Smooth muscle cell (in vitro differentiated cells): ENCODE measurements at regions not wholly inside any gene's neighbourhood (a gene's known extent, or its start where the extent isn't known, plus 50 kb on each side); places are given as distances from the start of the nearest gene placed in this dataset.
"Not testable (repeated sequence)": the region's sequence is repeated elsewhere in the genome, so short reads cannot be mapped to it uniquely, and the experiment has no call there.

Experiments
- DNase-seq: peaks from one replicate; lab custom pipeline; 2025; ENCODE audit not compliant: unreplicated experiment; lab: John Stamatoyannopoulos, UW
- H2AFZ ChIP-seq: fragments of 200-600 bp; sonication (generic); 2 replicates; pipeline ENCODE4 v1.6.0; 2016; ENCODE audit warnings: antibody characterized with exemption, low read depth, mild to moderate bottlenecking
- H3F3A ChIP-seq: fragments of 200-600 bp; sonication (generic); 2 replicates; pipeline ENCODE4 v1.6.0; 2017; ENCODE audit warnings: antibody characterized with exemption, low read depth
- H3K27ac ChIP-seq: fragments of 200-600 bp; sonication (generic); 2 replicates; pipeline ENCODE4 v1.5.1; 2016; ENCODE audit warnings: low read depth, mild to moderate bottlenecking
- H3K27me3 ChIP-seq: fragments of 200-600 bp; sonication (generic); 2 replicates; pipeline ENCODE4 v1.6.1; 2016; ENCODE audit warnings: low read depth, mild to moderate bottlenecking
- H3K36me3 ChIP-seq: fragments of 200-600 bp; sonication (generic); 2 replicates; pipeline ENCODE4 v1.5.1; 2016; ENCODE audit warnings: low read depth
- H3K4me1 ChIP-seq: fragments of 200-600 bp; sonication (generic); 2 replicates; pipeline ENCODE4 v1.5.1; 2016; ENCODE audit warnings: low read depth
- H3K4me2 ChIP-seq: fragments of 200-600 bp; sonication (generic); 2 replicates; pipeline ENCODE4 v1.6.0; 2016; ENCODE audit warnings: mild to moderate bottlenecking
- H3K4me3 ChIP-seq: fragments of 200-600 bp; sonication (generic); 2 replicates; pipeline ENCODE4 v1.5.1; 2016; ENCODE audit warnings: mild to moderate bottlenecking
- H3K79me2 ChIP-seq: fragments of 200-600 bp; sonication (generic); 2 replicates; pipeline ENCODE4 v1.6.0; 2016; ENCODE audit warnings: low read depth, mild to moderate bottlenecking
- H3K9ac ChIP-seq: fragments of 200-600 bp; sonication (generic); 2 replicates; pipeline ENCODE4 v1.6.0; 2016; ENCODE audit warnings: low read depth
- H3K9me3 ChIP-seq: fragments of 200-600 bp; sonication (generic); replicated peaks from 2 replicates; pipeline ENCODE4 v1.5.1; 2016; ENCODE audit warnings: low read depth
- H4K20me1 ChIP-seq: fragments of 200-600 bp; sonication (generic); 2 replicates; pipeline ENCODE4 v1.6.0; 2016; ENCODE audit warnings: low read depth
- WGBS: methylation state at CpG from one replicate; pipeline ENCODE4 v1.1.7; 2016; ENCODE audit warnings: low lambda C conversion rate; 5-methylcytosine and 5-hydroxymethylcytosine counted together
- TF ChIP-seq, protein P1 (sequence below): fragments of 200-600 bp; sonication (generic); IDR thresholded peaks from 2 replicates; pipeline ENCODE4 v1.5.1; 2017; ENCODE audit warnings: borderline replicate concordance, mild to moderate bottlenecking, antibody characterized with exemption; ENCODE audit not compliant: insufficient read depth, poor library complexity, severe bottlenecking

DNA sequence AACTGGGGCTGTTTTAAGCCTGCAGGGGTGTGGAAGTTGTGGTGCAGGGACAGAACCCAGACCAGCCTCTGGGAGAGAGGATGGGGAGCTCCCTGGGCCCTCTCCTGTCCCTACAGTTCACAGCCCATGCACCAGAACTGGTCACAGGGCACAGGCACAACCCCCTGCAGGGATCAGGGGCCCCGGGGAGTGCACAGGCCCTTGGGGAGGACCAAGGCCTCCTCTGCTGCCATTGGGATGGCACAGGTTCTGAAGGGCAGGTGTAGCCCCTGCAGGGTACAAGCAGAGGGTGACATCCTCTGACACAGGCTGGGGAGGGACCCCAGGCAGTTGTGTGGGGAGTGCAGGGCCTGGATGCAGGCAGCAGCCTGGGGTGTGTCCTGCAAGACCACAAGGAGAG lies 66.4 kb upstream of the SFSWAP start:
- DNase-seq = no peak
- Histone ChIP-seq H3K4me1 (no peaks in the 10 kb centered on the region), H3K4me2 (no peak overlapping the region), H3K27ac (no peak overlapping the region), H3K36me3 (no peaks in the 10 kb centered on the region), H3K9me3 (no peaks in the 10 kb centered on the region), H3K9ac (no peak overlapping the region), H2AFZ (no peak overlapping the region), H3K79me2 (no peaks in the 10 kb centered on the region), H3F3A (no peaks in the 10 kb centered on the region), H4K20me1 (no peaks in the 10 kb centered on the region), H3K27me3 (peaks cover 5% of the 10 kb centered on the region), H3K4me3 (no peak overlapping the region)
- TF ChIP-seq, protein P1, sequence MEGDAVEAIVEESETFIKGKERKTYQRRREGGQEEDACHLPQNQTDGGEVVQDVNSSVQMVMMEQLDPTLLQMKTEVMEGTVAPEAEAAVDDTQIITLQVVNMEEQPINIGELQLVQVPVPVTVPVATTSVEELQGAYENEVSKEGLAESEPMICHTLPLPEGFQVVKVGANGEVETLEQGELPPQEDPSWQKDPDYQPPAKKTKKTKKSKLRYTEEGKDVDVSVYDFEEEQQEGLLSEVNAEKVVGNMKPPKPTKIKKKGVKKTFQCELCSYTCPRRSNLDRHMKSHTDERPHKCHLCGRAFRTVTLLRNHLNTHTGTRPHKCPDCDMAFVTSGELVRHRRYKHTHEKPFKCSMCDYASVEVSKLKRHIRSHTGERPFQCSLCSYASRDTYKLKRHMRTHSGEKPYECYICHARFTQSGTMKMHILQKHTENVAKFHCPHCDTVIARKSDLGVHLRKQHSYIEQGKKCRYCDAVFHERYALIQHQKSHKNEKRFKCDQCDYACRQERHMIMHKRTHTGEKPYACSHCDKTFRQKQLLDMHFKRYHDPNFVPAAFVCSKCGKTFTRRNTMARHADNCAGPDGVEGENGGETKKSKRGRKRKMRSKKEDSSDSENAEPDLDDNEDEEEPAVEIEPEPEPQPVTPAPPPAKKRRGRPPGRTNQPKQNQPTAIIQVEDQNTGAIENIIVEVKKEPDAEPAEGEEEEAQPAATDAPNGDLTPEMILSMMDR = no peak
- 85% methylated on average over 1 of the region's 1 CpG for WGBS

DNA sequence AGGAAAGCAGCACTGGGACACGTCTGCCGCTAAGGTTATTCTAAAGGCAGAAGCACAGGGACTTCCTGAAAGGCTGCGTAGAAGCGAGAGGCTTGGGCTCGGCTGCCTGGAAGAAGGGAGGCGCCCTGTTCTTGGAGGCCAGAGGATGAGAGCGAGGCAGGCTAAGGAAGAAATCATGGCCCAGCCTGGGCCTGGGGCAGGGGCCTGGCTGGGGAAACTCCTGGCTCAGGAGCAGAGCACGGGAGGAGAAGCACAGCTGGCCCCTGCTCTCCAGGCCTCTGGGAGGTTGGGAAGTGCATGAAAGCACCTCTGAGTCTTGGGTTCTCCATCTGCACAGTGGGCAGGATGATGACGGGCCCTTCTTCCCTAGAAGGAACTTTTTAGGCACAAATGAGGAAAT lies 66.0 kb upstream of the SFSWAP start:
- H3K79me2 ChIP-seq, H3K27me3 ChIP-seq, H3F3A ChIP-seq, H3K36me3 ChIP-seq, H3K4me3 ChIP-seq, H3K4me1 ChIP-seq, H2AFZ ChIP-seq, H3K9ac ChIP-seq, H3K9me3 ChIP-seq, H4K20me1 ChIP-seq, DNase-seq, H3K27ac ChIP-seq, H3K4me2 ChIP-seq: not testable (repeated sequence)
- 81% methylated on average over 9 of the region's 9 CpGs for WGBS

DNA sequence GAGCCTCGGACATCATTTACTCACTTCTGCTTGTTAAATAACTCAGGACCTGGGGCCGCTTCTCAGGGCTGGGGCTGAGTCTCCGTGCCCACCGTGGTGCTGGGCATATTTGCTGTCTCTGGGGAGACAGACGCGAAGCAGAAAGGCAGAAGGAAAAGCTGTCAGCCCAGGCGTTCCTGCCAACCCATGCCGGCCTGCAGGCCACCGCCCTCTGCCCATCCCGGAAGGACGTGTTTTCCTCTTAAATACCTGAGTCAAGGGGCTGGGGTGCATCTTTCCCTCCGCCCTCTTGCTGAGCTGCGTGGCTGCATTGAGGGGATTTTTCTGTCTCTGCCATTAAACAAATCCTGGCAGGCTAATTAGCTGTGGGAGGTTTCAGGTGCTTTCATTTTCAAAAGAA lies 65.3 kb upstream of the SFSWAP start:
- H3K4me2 ChIP-seq, H3K79me2 ChIP-seq, H3K9me3 ChIP-seq, H3K27me3 ChIP-seq, H3K4me3 ChIP-seq, H3K4me1 ChIP-seq, H3K36me3 ChIP-seq, H2AFZ ChIP-seq, H4K20me1 ChIP-seq, H3K9ac ChIP-seq, H3F3A ChIP-seq, DNase-seq, H3K27ac ChIP-seq: not testable (repeated sequence)
- 52% methylated on average over 9 of the region's 13 CpGs for WGBS

DNA sequence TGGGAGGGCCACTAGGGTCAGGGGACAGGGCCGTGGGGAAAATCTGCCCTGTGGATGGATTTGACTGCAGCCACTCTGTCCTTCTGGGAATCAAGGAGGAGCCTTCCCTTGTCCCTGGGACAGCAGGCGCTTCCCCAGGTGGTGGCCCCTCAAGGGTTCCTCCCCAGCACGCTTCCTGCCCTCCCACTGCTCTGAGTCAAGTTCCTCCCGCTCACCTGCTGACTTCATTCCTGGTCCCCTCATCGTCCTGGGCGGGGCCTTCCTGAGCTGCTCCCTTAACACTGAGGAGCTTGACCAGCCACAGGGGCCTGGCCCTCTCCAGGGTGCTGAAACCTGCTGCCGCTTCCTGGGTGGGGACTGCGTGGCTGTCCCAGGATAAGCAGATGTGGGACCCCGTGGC lies 64.4 kb upstream of the SFSWAP start:
- not testable (repeated sequence) for H3K27ac ChIP-seq, H3K4me1 ChIP-seq, H4K20me1 ChIP-seq, H3K9me3 ChIP-seq, H3K79me2 ChIP-seq, H3K4me3 ChIP-seq, H3K4me2 ChIP-seq, DNase-seq, H3K36me3 ChIP-seq, H2AFZ ChIP-seq, H3F3A ChIP-seq, H3K27me3 ChIP-seq, H3K9ac ChIP-seq
- WGBS = 12% methylated on average over 5 of the region's 9 CpGs

DNA sequence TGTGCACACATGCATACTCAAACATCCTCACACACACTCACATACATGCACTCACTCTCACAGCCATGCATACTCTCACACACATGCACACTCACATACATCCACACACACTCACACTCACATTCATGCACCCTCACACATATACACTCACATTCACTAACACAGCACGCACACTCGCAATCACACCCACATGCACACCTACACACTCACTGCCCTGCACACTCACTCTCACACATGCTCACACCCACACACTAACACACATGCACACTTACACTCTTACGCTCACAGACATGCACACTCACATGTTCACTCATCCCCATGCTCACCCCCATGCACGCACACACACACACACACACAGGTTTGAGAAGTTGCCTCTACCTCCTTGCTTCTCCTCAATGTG lies 63.2 kb upstream of the SFSWAP start:
- H3K27ac ChIP-seq = no peak overlapping the region
- 98% methylated on average over 4 of the region's 4 CpGs for WGBS

DNA sequence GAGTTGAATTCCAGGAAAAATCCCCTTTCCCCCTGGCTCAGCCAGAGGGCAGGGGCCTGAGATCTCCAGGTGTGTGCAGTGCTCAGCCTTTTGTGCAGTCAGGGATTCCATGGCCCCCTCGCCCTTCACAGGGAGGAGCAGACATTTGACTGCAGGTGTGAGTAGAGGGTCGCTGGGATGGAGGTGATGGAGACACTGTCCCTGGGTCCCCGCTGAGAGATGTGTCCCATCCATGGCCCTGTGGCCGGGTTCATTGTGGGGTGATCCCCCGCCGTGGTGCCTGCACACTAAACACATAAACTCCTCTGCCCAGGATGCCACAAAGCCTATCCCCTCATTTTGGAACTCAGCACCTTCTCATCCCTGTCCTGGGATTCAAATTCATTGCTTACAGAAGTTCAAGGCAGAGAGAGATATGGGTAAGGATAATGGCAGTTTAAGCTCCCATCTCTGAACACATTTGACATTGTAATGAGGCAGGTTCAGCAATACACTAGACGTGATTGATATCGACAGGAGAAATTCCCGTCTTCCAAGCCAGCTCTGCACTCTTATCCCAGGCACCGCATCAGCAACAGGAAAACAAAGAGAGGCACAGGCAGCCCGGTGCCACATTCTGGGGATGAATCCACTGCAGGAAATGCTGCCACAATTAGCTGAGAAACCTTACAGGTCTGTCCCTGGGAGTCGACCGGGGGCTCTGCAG lies 55.3 kb upstream of the SFSWAP start:
- H3K9me3 ChIP-seq, DNase-seq, H2AFZ ChIP-seq, H3K27ac ChIP-seq, H3K4me2 ChIP-seq, H4K20me1 ChIP-seq, H3K4me1 ChIP-seq, H3F3A ChIP-seq, H3K9ac ChIP-seq, H3K79me2 ChIP-seq, H3K36me3 ChIP-seq, H3K4me3 ChIP-seq: not testable (repeated sequence)
- WGBS = 75% methylated on average over 6 of the region's 13 CpGs
- peaks cover 14% of the 10 kb centered on the region for H3K27me3 ChIP-seq

More for the DNA sequence above, 63.2 kb upstream of the SFSWAP start:
- Histone ChIP-seq H3K27me3 (no peaks in the 10 kb centered on the region), H3K4me1 (no peaks in the 10 kb centered on the region), H3K4me3 (no peak overlapping the region), H2AFZ (no peak overlapping the region), H3K9me3 (no peaks in the 10 kb centered on the region), H3F3A (no peaks in the 10 kb centered on the region), H3K9ac (no peak overlapping the region), H3K4me2 (no peak overlapping the region), H3K36me3 (no peaks in the 10 kb centered on the region), H3K79me2 (no peaks in the 10 kb centered on the region), H4K20me1 (no peaks in the 10 kb centered on the region)
- TF ChIP-seq, protein P1 = no peak
- DNase-seq = no peak

DNA sequence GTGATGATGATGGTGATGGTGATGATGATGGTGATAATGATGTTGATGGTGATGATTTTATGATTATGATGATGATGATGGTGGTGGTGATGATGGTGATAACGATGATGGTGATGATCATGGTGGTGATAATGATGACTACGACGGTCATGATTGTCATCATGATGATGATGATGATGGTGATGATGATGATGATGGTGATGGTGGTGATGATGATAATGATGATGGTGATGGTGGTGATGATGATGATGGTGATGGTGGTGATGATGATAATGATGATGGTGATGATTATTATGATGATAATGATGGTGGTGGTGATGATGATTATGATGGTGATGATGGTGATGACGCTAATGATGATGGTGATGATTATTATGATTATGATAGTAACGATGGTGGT lies 54.1 kb upstream of the SFSWAP start:
- 89% methylated on average over 3 of the region's 5 CpGs for WGBS
- not testable (repeated sequence) for H3K4me1 ChIP-seq, H3K36me3 ChIP-seq, H3K79me2 ChIP-seq, H3K27ac ChIP-seq, H3K9me3 ChIP-seq, DNase-seq, H4K20me1 ChIP-seq, H3F3A ChIP-seq, H2AFZ ChIP-seq, H3K4me3 ChIP-seq, H3K9ac ChIP-seq, H3K4me2 ChIP-seq
- peaks cover 14% of the 10 kb centered on the region for H3K27me3 ChIP-seq
